Stimulated activated CD8-positive, alpha-beta memory T cell treated with anti-CD3 and anti-CD28 coated beads, Interleukin-15, amount 100 ng/mL, for 48 hours (primary cell): ENCODE measurements at regions not wholly inside any gene's neighbourhood (a gene's known extent, or its start where the extent isn't known, plus 50 kb on each side); places are given as distances from the start of the nearest gene placed in this dataset.
"Not testable (repeated sequence)": the region's sequence is repeated elsewhere in the genome, so short reads cannot be mapped to it uniquely, and the experiment has no call there.

ENCODE experiments used
- DNase-seq, 2 donors: peaks; one replicate each; pipeline ENCODE4 v3.0.0-alpha.2; 2020; ENCODE audit warnings: low read depth in 2 of 2

GRCh38 chr1:83244832-83245231, 754.1 kb downstream of the TTLL7 start:
- not testable (repeated sequence) for DNase-seq

- DNase-seq, result not testable (repeated sequence)
These were observed 759.4 kb downstream of the TTLL7 start for GRCh38 chr1:83239568-83239967.

GRCh38 chr1:83238654-83239053, 760.3 kb downstream of the TTLL7 start:
- DNase-seq, result not testable (repeated sequence)

GRCh38 chr1:83219788-83220187, 779.1 kb downstream of the TTLL7 start:
- not testable (repeated sequence) for DNase-seq

GRCh38 chr1:83218036-83218716, 780.8 kb downstream of the TTLL7 start:
- DNase-seq, result not testable (repeated sequence)

- not testable (repeated sequence) for DNase-seq
These were observed 784.6 kb downstream of the TTLL7 start for GRCh38 chr1:83214317-83214716.

DNA sequence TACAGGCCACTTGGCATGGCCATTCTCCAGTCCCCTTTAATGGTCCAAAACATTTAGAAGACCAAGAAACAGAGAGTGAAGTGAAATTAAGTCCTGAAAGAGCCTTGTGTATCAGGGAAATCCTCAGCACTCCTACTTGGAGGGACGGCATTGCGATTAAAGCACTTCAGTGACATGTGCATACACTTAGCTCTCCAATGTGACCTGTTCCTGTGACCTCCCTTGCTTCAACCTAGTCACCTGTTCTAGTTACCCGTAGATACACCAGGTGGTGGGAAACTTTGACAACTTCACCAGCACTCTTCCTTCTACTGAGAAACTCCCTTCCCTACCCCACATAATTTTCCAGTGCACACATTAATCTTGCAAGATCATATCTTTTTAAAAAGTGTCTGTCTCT, 785.3 kb downstream of the TTLL7 start:
- DNase-seq, result not testable (repeated sequence)

DNA sequence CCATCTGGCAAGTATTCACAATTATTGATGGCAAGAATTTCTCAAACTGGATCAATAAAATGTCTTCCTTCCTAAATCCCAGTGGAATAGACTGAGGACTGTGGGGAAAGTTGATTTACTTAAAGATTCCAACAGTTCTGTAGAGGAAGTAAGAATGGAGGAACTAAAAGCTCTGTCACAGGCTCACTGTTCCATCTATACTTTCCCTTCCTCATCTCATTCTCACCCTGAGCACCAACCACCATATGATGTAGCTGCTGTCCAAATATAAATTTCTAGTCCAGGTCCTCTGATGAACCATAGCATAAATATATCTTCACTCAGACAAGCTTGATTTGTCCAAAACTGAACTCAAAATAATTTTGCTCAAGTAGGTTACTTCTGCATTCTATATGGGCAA, 786.9 kb downstream of the TTLL7 start:
- DNase-seq, result not testable (repeated sequence)

- DNase-seq, result not testable (repeated sequence)
These were observed 790.4 kb downstream of the TTLL7 start for GRCh38 chr1:83208540-83208939.

GRCh38 chr1:83194610-83195009, 804.3 kb downstream of the TTLL7 start:
- DNase-seq, result not testable (repeated sequence)

- DNase-seq, result not testable (repeated sequence)
These were observed 816.8 kb downstream of the TTLL7 start for GRCh38 chr1:83182033-83182728.

DNA sequence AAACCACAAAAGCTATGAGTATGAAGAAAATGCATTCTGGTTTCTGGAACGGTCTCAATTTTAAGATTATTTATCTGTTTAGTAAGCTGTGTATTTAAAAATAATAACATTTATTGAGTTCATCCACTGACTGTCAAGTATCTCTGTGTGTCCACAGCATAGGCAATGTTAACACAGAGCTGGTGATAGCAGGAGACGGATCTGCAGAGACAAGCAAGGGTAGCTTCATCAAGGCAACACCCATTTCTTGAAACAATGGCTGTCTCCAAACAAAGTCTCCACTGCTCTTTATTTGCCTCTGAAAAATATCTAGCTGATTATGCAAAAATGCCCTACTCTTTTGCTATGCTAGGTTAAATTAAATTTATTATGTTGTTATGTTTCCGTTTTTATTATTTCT, 818.3 kb downstream of the TTLL7 start:
- DNase-seq, result not testable (repeated sequence)

- DNase-seq, result not testable (repeated sequence)
These were observed 831.3 kb downstream of the TTLL7 start for GRCh38 chr1:83167634-83168033.

DNA sequence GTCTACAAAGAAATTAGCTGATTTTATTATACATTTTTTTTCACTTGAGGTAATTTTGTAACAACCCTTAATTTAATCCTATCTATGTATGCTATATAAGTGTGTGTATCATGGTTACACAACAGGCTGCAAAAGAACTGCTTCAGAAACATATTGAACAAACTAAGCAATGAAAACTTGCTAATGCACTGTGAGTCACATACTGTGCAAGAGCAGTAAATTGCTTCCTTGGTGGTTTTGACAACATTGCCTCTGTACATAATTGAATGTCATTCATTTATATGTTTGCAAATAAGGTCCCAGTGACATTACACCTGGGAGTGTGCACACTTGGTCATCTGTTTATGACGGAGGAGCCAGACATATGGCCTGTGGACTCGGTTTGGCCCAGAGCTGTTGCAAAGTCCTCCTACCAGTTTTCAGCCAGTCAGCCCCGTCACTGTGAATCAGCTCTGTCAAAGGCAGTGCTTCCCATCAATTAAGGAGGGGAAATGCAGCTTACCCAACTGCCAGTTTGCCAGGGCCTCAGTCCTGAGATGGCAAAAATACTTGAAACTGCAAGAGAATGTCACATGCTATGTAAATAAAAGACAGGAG, 835.0 kb downstream of the TTLL7 start:
- DNase-seq, result not testable (repeated sequence)

DNA sequence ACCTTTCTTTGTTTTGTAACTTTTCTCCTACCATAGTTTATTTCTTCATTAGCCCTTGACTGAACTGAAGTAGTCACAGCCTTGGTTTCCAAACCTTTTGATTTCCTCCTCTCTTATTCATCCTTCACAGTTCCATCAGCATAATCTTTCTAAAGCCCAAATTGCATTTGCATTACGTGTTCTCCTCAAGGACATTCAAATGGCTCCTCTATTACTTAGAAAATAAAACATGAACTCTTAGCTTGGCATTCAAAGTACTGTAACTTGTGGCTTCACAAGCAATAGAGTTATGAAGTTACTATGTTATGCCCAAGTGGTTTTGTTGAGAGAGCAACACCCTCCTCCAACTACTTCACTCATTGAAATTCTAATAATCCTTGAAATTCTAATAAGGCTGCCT, 840.0 kb downstream of the TTLL7 start:
- DNase-seq, result not testable (repeated sequence)

DNA sequence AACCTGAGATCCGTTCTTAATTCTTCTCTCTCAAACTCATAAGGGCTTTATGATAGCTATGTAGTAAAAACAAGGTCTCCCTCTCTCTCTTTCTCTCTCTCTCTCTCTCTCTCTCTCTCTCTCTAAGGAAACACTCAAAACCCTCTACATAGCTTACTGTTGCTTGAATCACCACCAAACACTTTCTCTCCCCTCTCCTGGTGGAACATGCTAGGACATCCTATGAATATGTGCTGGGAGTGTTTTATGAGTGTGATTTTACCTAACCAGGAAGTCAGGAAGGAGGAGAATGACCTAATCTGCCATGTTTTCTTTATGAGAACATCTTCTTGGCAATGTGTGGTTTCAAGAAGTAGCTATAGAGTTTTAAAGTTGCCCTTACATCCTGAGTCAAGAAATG, 844.6 kb downstream of the TTLL7 start:
- DNase-seq, result not testable (repeated sequence)

- DNase-seq, result not testable (repeated sequence)
These were observed 847.6 kb downstream of the TTLL7 start for GRCh38 chr1:83151167-83151898.

DNA sequence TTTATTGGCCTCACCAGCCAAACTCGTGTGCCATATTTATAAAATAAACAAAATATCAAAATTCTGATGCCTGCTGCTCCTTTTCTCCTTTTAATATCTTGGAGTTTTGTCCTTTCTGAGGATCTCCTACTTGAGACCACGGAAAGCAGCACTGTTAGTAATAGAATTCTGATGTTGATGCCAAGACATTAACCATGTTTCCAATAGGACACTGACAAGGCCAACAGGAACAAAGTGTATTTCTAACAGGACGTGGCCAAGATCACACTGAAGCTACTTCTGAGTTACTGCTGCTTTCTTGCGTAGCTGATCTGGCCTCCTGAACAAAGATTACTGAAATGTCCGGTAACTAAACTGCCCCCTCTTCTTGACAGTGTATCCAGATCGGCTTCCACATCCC, 848.5 kb downstream of the TTLL7 start:
- DNase-seq, result not testable (repeated sequence)

- DNase-seq, result not testable (repeated sequence)
These were observed 853.1 kb downstream of the TTLL7 start for GRCh38 chr1:83145820-83146219.

- not testable (repeated sequence) for DNase-seq
These were observed 856.1 kb downstream of the TTLL7 start for GRCh38 chr1:83142802-83143201.

GRCh38 chr1:83135524-83136157, 863.3 kb downstream of the TTLL7 start:
- DNase-seq, result not testable (repeated sequence)
